ENCODE measurements at regions not wholly inside any gene's neighbourhood (a gene's known extent, or its start where the extent isn't known, plus 50 kb on each side); places are given as distances from the start of the nearest gene placed in this dataset.
"Not testable (repeated sequence)": the region's sequence is repeated elsewhere in the genome, so short reads cannot be mapped to it uniquely, and the experiment has no call there.

- no peaks in the 10 kb centered on the region for H3K27me3 ChIP-seq (ENCODE audit: insufficient read depth, low read length)
- no peaks in the 10 kb centered on the region for H3K9me3 ChIP-seq (ENCODE audit: low read length)
- no peak overlapping the region for H2AFZ ChIP-seq (ENCODE audit: low read depth, low read length)
- H3K4me1 ChIP-seq (ENCODE audit: insufficient read depth, low read length) = peaks cover 35% of the 10 kb centered on the region
- H3K36me3 ChIP-seq (ENCODE audit: insufficient read depth, low read length) = no peaks in the 10 kb centered on the region
- H3K4me3 ChIP-seq (ENCODE audit: low read length) = no peak overlapping the region
Measured at GRCh38 chr12:131559517-131560516, 151.1 kb upstream of the SFSWAP start.

- Histone ChIP-seq H2AFZ (ENCODE audit: low read depth, low read length) (no peak overlapping the region), H3K9me3 (ENCODE audit: low read length) (no peaks in the 10 kb centered on the region), H3K4me3 (ENCODE audit: low read length) (no peak overlapping the region), H3K36me3 (ENCODE audit: insufficient read depth, low read length) (no peaks in the 10 kb centered on the region), H3K27me3 (ENCODE audit: insufficient read depth, low read length) (no peaks in the 10 kb centered on the region), H3K4me1 (ENCODE audit: insufficient read depth, low read length) (peaks cover 36% of the 10 kb centered on the region)
Measured at GRCh38 chr12:131561051-131561450, 149.8 kb upstream of the SFSWAP start.

- no peaks in the 10 kb centered on the region for H3K9me3 ChIP-seq (ENCODE audit: low read length)
- no peaks in the 10 kb centered on the region for H3K27me3 ChIP-seq (ENCODE audit: insufficient read depth, low read length)
- no peaks in the 10 kb centered on the region for H3K36me3 ChIP-seq (ENCODE audit: insufficient read depth, low read length)
- H2AFZ ChIP-seq (ENCODE audit: low read depth, low read length) = no peak overlapping the region
- H3K4me1 ChIP-seq (ENCODE audit: insufficient read depth, low read length) = peaks cover 39% of the 10 kb centered on the region
- no peak overlapping the region for H3K4me3 ChIP-seq (ENCODE audit: low read length)
Measured at GRCh38 chr12:131561891-131562684, 148.8 kb upstream of the SFSWAP start.

- H2AFZ ChIP-seq (ENCODE audit: low read depth, low read length); H3K36me3 ChIP-seq (ENCODE audit: insufficient read depth, low read length); H3K4me3 ChIP-seq (ENCODE audit: low read length); H3K27me3 ChIP-seq (ENCODE audit: insufficient read depth, low read length); H3K9me3 ChIP-seq (ENCODE audit: low read length): not testable (repeated sequence)
- peaks cover 37% of the 10 kb centered on the region for H3K4me1 ChIP-seq (ENCODE audit: insufficient read depth, low read length)
Measured at GRCh38 chr12:131564138-131564727, 146.7 kb upstream of the SFSWAP start.

GRCh38 chr12:131564845-131565244 is 146.0 kb upstream of the SFSWAP start:
- Histone ChIP-seq H3K4me1 (ENCODE audit: insufficient read depth, low read length) (peaks cover 37% of the 10 kb centered on the region), H3K27me3 (ENCODE audit: insufficient read depth, low read length) (no peaks in the 10 kb centered on the region), H3K36me3 (ENCODE audit: insufficient read depth, low read length) (no peaks in the 10 kb centered on the region), H3K4me3 (ENCODE audit: low read length) (no peak overlapping the region), H3K9me3 (ENCODE audit: low read length) (no peaks in the 10 kb centered on the region), H2AFZ (ENCODE audit: low read depth, low read length) (no peak overlapping the region)

GRCh38 chr12:131565267-131566015 is 145.4 kb upstream of the SFSWAP start:
- Histone ChIP-seq H3K27me3 (ENCODE audit: insufficient read depth, low read length) (no peaks in the 10 kb centered on the region), H3K4me3 (ENCODE audit: low read length) (no peak overlapping the region), H2AFZ (ENCODE audit: low read depth, low read length) (no peak overlapping the region), H3K9me3 (ENCODE audit: low read length) (no peaks in the 10 kb centered on the region), H3K36me3 (ENCODE audit: insufficient read depth, low read length) (no peaks in the 10 kb centered on the region), H3K4me1 (ENCODE audit: insufficient read depth, low read length) (peaks cover 37% of the 10 kb centered on the region)

GRCh38 chr12:131568336-131568735 is 142.6 kb upstream of the SFSWAP start:
- Histone ChIP-seq H3K4me3 (ENCODE audit: low read length) (no peak overlapping the region), H3K9me3 (ENCODE audit: low read length) (no peaks in the 10 kb centered on the region), H3K4me1 (ENCODE audit: insufficient read depth, low read length) (peaks cover 31% of the 10 kb centered on the region), H2AFZ (ENCODE audit: low read depth, low read length) (no peak overlapping the region), H3K27me3 (ENCODE audit: insufficient read depth, low read length) (no peaks in the 10 kb centered on the region), H3K36me3 (ENCODE audit: insufficient read depth, low read length) (no peaks in the 10 kb centered on the region)

GRCh38 chr12:131570596-131570995 is 140.3 kb upstream of the SFSWAP start:
- Histone ChIP-seq H3K9me3 (ENCODE audit: low read length) (no peaks in the 10 kb centered on the region), H2AFZ (ENCODE audit: low read depth, low read length) (no peak overlapping the region), H3K36me3 (ENCODE audit: insufficient read depth, low read length) (no peaks in the 10 kb centered on the region), H3K4me1 (ENCODE audit: insufficient read depth, low read length) (peaks cover 40% of the 10 kb centered on the region), H3K4me3 (ENCODE audit: low read length) (no peak overlapping the region), H3K27me3 (ENCODE audit: insufficient read depth, low read length) (no peaks in the 10 kb centered on the region)

GRCh38 chr12:131571827-131572226 is 139.1 kb upstream of the SFSWAP start:
- Histone ChIP-seq H3K4me3 (ENCODE audit: low read length) (no peak overlapping the region), H3K4me1 (ENCODE audit: insufficient read depth, low read length) (peaks cover 28% of the 10 kb centered on the region), H3K9me3 (ENCODE audit: low read length) (no peaks in the 10 kb centered on the region), H3K27me3 (ENCODE audit: insufficient read depth, low read length) (no peaks in the 10 kb centered on the region), H2AFZ (ENCODE audit: low read depth, low read length) (no peak overlapping the region), H3K36me3 (ENCODE audit: insufficient read depth, low read length) (no peaks in the 10 kb centered on the region)

- H3K4me3 ChIP-seq (ENCODE audit: low read length) = no peak overlapping the region
- H3K4me1 ChIP-seq (ENCODE audit: insufficient read depth, low read length) = peaks cover 27% of the 10 kb centered on the region
- H3K9me3 ChIP-seq (ENCODE audit: low read length) = no peaks in the 10 kb centered on the region
- no peaks in the 10 kb centered on the region for H3K36me3 ChIP-seq (ENCODE audit: insufficient read depth, low read length)
- no peaks in the 10 kb centered on the region for H3K27me3 ChIP-seq (ENCODE audit: insufficient read depth, low read length)
- no peak overlapping the region for H2AFZ ChIP-seq (ENCODE audit: low read depth, low read length)
Measured at GRCh38 chr12:131572626-131573025, 138.3 kb upstream of the SFSWAP start.

GRCh38 chr12:131573631-131574394 is 137.1 kb upstream of the SFSWAP start:
- Histone ChIP-seq H3K27me3 (ENCODE audit: insufficient read depth, low read length) (no peaks in the 10 kb centered on the region), H3K9me3 (ENCODE audit: low read length) (no peaks in the 10 kb centered on the region), H2AFZ (ENCODE audit: low read depth, low read length) (no peak overlapping the region), H3K36me3 (ENCODE audit: insufficient read depth, low read length) (no peaks in the 10 kb centered on the region), H3K4me1 (ENCODE audit: insufficient read depth, low read length) (peaks cover 39% of the 10 kb centered on the region), H3K4me3 (ENCODE audit: low read length) (no peak overlapping the region)

GRCh38 chr12:131574395-131574771 is 136.5 kb upstream of the SFSWAP start:
- no peaks in the 10 kb centered on the region for H3K27me3 ChIP-seq (ENCODE audit: insufficient read depth, low read length)
- H3K36me3 ChIP-seq (ENCODE audit: insufficient read depth, low read length) = no peaks in the 10 kb centered on the region
- peaks cover 44% of the 10 kb centered on the region for H3K4me1 ChIP-seq (ENCODE audit: insufficient read depth, low read length)
- H3K4me3 ChIP-seq (ENCODE audit: low read length) = no peak overlapping the region
- no peaks in the 10 kb centered on the region for H3K9me3 ChIP-seq (ENCODE audit: low read length)
- no peak overlapping the region for H2AFZ ChIP-seq (ENCODE audit: low read depth, low read length)

All from neuron (in vitro differentiated cells).